Pons (tissue), 1 donor: ENCODE measurements at regions not wholly inside any gene's neighbourhood (a gene's known extent, or its start where the extent isn't known, plus 50 kb on each side); places are given as distances from the start of the nearest gene placed in this dataset.
A peak's percentile ranks its signal among the peaks of the same experiment; 100 is the strongest.
"Not testable (repeated sequence)": the region's sequence is repeated elsewhere in the genome, so short reads cannot be mapped to it uniquely, and the experiment has no call there.

Experiments used
- DNase-seq: peaks from one replicate; pipeline ENCODE4 v3.0.0-alpha.2; 2016; ENCODE audit warnings: low spot score

DNA sequence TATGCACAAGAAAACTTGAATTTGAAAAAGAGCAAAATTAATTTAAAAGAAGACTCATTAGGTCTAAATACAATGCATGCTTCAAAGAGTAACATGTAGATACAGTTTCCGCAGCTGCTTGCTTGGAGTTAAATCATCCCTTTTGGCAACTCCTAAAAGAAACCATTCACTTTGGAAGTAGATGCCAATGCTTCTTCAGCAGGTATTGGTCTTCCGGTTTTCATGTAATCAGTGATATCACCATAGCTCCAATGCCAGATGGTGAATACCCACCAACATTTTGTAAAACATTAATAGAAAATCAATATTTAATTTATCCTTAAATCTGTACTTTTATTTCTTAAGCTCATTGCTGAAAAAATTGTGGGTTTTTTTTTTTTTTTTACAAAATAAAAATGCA lies 381.1 kb upstream of the PHF14 start:
- no peak for DNase-seq

DNA sequence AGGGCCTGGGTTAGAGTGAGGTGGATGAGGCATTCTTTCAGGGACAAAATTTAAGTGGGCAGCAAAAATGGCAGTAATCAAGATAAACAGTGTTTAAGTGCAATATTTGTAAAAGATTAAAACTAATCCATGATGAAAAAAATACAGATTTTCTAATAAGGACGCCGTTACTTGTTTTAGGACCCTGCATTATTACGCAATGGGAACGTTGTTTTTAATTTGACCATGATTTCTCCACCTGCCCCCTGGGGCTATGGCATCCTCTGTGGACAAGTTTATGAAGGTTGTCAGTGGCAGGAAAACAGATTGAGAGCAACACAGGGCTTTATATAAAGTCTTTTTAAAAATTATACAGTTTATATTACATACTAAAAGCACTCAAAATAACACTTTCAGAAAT lies 380.6 kb upstream of the PHF14 start:
- DNase-seq, result no peak

DNA sequence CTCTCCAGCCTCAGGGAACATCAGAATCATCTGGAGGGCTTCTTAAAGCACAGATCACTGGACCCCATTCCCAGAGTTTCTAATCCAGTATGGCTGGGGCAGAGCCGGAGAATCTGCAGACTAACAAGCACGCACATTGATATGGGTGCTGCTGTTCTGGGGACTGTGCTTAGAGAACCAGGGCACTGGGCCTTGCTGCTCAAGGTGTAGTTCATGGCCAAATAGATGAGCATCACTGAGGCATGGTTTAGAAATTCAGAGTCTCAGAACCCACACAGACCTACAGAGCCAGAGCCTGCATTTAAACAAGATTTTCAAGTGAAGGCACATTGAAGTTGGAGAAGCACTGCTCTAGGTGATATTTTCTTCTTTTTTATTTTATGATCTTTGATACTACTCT lies 376.8 kb upstream of the PHF14 start:
- DNase-seq, result no peak

DNA sequence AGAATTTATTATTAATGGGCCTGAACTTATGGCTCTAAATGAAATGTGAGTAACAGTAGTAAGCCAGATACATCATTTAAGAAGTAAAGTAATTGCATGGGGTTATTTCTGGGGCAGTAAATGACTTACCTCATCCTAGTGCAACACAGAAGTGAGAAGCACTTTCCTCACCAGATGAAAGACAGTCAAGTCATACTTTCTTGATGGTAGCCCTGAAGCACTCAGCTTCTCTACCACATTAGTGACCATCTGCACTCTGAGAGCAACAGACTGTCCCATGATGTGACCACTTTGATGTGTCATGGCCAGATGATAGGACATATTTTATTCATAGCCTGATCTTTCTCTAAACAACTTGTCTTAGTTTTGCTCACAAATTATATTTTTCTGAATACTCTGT lies 369.5 kb upstream of the PHF14 start:
- no peak for DNase-seq

DNA sequence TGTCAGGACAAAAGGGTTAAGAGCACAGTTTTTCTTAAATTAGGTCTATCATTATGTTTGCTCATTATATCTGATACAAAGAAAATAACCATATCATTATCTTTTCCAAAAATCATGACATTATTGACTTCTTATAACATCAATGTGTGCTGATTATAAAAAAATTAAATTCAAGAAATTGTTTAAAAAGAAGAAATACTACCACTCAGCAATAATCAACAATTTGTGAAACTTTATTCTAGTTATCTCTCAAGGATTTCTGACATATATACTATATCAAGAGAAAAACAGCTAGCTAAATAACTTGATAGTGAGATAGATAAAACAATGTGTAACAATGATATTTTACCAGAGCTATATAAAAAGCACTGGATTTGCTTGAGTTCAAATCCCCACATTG lies 360.7 kb upstream of the PHF14 start:
- no peak for DNase-seq

DNA sequence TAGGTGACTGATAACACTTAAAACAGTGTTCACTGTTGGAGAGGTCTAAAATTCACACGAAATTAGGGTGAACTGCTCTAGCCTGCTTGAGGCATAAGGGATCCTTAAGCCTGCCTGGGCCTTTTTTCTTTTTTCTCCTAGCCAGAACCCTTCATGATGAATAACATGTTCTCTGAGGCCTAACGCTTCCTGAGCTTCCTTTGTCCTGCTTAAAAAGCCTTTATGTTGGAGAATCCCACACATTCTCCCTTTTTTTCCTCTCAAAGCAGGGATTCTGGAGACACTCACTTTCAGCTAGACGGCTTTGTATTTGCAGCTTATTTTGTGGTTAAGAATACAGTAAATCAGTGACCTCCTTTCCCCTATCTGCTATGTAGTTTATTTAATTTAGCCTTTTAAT lies 354.7 kb upstream of the PHF14 start:
- DNase-seq, result no peak

DNA sequence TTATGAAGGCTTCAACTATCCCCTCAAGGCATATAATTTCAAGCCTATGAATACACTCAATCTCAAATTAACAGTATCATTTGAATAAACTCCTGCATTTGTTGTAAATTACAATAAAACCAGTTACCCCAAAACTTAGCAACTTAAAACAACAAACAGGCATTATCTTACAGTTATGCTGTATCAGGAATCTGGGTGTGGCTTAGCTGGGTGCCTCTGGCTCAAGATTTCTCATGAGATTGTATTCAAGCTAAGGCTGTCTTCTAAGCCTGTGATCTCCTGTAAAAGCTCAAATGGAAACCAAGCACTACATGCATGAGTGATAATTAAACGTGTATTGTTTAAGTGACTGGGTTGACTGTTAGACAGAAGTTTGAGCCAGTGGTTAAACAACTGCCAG lies 341.0 kb upstream of the PHF14 start:
- no peak for DNase-seq

DNA sequence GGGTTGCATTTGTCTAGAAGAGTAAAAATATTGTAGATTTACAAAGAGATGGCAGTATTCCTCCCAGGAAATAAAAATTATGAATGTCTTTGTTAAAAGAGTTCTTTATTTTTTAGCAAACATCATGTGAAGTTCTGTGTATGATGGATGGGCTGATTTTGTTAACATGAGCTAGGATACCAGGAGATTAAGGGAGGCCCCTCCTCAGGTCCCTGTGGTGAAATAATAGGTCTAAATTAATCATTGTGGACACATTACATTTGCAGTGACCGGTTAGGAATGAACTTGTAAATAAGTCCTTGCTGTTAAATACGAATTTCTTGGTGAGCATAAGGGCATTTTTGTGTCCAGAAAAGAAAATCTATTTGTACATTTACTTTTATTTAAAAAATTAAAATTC lies 339.4 kb upstream of the PHF14 start:
- DNase-seq, result no peak

DNA sequence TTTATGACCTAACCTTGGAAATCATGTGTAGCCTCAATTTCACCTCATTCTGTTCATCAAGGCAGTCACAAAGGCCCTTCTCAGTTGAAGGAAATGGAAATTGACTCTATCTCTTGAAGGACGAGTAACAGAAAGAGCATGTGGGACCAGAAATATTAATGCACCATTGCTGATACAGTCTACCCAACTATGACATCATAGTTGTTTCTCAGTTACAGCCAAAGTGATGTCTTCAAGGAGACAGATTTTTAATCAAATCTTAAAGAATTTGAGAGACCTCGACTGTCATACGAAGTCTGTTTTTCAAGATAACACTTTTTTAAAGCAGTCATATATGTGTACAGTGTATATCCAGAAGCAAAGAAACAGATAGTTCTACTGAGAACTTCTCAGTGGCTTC lies 335.7 kb upstream of the PHF14 start:
- no peak for DNase-seq

DNA sequence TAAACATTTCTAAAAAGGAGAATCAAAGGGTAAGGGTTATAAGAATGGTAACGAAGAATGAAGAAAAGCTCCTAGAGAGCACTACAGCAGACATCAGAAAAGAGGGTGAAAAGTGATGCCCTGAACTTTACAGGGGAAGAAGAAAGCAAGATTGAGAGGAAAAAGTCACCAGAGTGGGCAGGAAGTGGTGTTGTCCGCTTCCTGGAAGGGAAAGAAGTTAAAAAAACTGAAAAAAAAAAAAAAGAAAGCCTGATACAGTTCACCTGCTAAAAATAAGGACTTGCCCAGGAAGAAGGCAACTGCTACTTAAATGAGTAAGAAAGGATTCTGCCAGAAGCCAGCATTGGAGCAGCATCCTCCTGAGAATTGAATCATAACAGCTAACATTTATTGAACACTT lies 330.1 kb upstream of the PHF14 start:
- no peak for DNase-seq

DNA sequence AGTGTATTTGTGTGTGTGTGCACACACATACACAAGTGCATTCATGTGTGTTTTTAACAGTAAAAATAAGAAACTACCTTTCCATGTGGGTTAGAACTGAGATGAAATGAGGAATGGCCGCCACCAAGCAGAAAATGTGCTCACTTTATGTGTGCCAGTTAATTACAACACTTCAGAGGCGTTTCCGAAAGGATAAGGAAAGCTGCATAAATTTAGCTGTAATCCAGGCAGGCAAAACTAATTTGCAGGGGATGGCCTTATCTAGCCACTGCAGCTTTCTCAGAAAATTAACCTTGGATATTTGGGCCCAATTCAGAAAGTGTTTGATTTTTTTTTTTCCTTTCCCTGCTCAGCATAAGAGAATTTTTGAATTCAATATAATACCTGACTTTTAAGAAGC lies 328.8 kb upstream of the PHF14 start:
- DNase-seq, result no peak

DNA sequence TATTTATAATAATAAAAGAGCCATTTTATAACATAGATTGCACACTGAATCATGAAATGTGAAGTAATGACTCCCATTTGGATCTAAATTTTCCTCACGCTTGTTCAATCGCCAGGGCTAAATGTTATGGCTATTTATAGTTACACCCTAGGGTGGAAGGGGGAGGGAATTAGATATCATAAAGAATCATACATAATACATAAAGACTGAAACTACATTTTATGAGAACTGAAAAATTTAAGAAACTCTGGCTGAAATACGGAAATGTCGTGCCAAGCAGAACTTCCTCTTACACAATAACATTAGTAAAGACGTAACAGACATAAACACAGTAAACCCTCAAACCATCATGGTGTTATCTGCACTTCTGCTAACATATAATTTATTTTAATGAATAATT lies 327.5 kb upstream of the PHF14 start:
- no peak for DNase-seq

DNA sequence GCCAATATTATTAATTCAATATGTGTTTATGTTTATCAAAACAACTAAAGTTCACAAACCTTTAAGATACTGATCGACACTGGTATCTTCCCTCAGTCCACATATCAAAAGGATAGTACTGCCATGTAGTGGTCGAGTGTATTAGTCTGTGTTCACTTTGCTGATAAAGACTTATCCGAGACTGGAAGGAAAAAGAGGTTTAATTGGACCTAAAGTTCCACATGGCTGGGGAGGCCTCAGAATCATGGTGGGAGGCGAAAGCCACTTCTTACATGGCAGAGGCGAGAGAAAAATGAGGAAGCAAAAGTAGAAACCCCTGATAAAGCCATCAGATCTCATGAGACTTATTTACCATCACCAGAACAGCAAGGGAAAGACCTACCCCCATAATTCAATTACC lies 325.4 kb upstream of the PHF14 start:
- DNase-seq, result no peak

DNA sequence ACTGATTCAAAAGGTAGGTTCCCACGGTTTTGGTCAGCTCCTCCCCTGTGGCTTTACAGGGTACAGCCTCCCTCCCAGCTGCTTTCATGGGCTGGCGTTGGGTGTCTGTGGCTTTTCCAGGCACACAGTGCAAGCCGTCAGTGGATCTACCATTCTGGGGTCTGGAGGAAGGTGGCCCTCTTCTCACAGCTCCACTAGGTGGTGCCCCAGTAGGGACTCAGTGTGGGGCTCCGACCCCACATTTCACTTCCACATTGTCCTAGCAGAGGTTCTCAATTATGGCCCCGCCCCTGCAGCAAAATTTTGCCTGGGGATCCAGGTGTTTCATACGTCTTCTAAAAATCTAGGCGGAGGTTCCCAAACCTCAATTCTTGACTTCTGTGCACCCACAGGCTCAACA lies 324.6 kb upstream of the PHF14 start:
- not testable (repeated sequence) for DNase-seq

DNA sequence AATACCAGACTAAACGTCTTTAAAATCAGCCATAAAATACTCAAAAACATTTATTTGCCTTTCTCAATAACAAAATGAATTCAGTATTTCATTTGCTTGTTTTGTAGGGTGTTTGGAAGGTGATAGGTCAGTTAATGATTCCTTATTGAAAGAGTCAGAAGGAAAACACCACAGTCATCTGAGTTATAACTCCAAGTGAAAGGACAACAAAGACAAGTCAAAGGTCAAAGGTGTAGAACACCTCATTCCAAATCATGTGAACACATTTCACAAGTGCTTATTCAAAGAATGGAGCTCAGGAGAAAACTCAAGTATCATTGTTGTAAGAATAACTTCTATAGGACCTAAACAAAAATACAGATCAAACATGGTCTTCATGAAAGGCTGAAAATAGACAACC lies 318.6 kb upstream of the PHF14 start:
- DNase-seq, result no peak

DNA sequence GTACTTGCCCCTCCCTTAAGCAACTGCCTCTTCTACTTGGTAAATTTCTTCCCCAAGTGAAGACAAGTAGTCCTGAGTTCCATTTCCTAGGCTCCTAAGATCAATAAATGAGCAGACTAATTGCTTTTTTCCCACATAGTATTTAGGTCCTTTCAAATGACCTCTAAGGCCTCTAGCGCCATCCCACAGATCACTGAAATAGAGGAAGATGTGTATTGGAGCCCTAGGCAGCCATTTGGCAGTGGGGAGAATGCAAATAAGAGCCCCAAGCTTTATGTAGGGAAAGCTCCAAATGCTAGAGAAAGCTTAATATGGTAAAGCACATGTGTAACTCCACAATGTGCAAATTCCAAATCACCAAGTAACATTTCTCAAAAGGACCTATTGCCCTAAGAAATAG lies 316.5 kb upstream of the PHF14 start:
- no peak for DNase-seq

DNA sequence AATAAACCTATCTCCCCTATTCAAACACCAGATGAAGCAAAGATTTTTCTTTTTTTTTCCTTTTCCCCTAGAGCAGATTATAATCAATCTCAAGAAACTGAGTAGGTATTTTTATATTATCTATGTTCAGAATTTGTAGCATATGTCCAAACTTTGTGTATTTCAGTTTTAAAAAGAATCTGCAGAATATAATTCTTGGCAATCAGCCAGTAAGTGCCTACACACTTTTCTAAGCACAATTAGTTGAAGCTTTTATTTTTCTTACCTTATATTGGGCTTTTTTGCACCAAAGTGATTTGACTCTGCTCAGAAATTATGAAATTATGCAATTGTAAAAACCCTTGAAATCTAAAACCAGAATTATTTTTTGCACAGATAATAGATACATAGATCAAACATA lies 315.8 kb upstream of the PHF14 start:
- no peak for DNase-seq

DNA sequence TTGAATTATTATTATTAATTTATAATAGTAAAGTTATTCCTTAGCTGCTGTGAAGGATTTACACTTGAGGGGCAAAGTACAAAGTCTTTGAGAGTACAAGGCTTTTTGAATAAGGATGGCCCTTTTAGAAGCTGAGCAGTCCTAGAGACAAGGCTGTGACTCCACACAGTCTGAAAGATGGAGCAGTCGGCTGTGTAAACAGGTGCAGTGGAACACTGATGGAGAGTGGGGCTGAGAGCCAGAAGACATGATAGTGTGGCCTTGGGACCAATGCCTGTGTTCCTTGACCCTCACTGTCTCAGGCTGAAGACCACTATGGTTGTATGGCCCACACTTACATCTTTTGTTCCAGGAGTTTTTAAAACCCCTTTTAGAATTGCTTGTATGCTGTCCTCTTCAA lies 311.2 kb upstream of the PHF14 start:
- no peak for DNase-seq

DNA sequence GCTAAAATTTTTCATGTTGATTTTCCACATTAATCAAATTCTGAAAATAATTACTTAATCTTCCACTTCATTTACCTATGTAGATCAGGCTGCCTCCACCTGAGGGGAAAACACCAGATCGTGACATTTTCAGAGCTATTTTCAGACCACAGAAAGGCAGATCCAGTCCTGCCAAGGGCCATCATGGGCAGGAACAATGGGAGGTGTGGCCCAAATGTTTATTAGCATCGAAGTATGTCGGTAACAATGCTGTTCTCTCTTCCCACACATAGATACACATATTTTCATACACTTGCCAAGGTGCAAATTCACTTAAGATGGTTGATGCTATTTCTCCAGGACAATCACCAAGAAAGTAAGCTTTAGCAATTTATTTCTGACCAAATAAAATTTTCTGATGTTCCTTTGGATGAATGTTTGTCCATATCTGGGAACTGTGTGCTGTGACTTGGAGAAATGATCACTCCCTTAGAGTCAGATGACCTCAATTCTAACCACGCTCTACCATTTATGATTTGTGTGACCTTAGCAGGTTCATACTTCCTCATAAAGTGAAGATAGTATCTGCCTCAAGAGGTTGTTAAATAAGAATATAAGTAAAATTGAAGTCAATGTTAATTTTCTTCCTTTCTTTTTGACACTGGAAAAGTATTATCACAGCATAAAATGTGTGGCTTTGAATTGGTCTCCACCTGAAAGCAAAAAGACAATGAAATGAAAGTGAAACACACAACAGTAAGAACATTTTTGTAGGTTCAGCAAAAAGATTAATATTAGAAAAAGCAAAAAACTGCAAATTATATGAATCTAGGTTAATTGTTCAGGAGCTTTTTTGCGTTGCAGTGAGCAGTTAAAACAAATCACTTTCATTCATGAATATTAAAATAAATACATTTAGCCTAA lies 310.4 kb upstream of the PHF14 start:
- no peak for DNase-seq

DNA sequence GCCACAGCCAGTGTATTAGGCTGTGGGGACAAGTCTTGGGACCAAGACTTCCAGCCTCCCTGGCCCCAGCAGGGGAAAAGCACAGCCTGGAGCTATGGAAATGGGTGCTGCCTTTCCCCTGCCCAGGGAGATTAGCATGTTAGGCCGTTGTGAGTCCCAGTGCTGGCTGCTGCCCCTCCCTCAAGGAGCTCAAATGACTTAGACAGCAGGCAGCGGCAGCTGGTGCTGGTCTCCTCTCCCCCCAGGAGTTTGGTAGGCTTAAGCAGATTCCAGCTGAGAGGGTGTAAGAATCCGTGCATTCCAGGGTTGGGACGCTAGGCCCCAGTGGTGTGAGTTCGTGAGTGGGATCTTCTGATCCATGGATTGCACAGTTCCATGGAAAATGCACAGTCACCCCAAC lies 301.5 kb upstream of the PHF14 start:
- no peak for DNase-seq

DNA sequence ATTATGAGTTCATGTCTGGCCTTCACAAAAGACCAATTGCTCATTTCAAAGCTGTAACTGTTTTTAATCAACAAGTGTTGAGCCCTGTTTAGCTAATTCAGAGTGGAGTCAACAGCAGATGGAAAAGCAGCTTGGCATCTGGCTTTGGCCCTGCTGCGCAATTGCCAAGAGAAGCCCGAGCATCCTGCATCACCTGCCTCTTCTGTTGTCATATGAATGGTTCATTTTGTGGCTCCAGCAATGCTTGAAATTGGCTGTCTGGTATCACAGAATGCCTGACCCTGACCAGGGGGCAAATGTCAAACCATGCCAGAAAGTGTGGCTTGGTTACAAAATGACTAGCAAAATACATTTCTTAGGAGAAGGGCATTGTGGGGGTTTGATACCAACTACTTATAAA lies 296.5 kb upstream of the PHF14 start:
- peak; percentile 18 for DNase-seq

DNA sequence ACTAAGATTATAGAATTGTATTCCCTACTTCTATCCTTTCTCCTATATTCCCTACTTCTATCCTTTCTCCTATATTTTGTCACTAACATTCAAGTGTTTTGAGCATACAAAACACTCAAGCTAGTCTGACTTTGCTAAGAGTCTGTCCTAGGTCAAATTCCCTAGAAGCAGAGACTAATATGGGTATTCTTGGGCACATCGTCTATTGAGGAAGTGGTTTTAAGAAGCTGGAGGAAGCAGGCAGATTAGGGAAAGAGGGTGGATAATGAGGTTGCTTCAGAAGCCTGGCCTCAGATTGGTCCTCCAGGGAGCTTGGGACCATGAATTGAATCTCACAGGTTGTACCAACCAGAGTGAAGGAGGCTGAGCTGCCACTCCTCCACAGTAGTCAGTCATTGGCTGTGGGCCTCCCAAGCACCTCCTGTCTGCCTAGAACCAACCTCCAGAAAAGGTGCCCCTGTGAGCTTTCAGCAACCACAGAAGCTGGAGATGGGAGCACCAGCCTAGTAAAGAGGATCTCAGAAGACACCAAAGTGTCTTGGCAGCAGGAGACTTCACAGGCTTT lies 295.9 kb upstream of the PHF14 start:
- no peak for DNase-seq

DNA sequence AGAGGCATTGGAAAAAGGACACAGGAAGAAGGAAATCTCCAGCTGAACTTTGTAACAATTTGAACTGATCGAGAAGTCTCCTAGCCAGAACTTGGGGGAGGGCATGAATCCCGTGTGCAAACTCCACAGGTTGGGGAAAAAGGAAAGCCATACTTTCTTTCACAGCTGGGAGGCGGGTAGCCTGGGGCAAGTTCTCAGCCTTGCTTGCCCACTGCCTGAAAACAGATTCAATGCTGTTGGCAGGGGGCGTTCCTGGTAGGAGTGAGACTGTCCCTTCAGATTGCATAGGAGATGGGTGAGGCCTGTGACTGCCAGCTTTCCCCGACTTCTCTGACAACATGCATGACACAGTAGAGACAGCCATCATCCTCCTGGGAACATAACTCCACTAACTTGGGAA lies 289.1 kb upstream of the PHF14 start:
- no peak for DNase-seq

DNA sequence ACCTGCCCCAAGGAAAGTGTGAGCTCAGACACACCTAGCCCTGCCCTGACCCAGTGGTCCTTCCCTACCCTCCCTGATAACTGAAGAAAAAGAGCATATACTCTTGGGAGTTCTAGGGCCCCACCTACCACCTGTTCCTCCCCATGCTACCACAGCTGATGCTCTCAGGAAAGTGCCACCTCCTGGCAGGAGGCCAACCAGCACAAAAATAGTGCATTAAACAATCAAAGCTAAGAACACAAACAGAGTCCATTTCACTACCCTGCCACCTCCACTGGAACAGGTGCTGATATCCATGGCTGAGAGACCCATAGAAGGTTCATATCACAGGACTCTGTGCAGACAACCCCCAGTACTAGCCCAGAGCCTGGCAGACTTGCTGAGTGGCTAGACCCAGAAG lies 288.6 kb upstream of the PHF14 start:
- no peak for DNase-seq
